ENCODE measurements at regions not wholly inside any gene's neighbourhood (a gene's known extent, or its start where the extent isn't known, plus 50 kb on each side); places are given as distances from the start of the nearest gene placed in this dataset.
A peak's percentile ranks its signal among the peaks of the same experiment; 100 is the strongest.

- TF ChIP-seq NR2C2 (CRISPR knock-in tag; IDR thresholded peaks at IDR 0.05; ENCODE audit: borderline replicate concordance) (no peak), ELF3 (CRISPR knock-in tag; IDR thresholded peaks at IDR 0.05) (peak; percentile 67), THYN1 (CRISPR knock-in tag; IDR thresholded peaks at IDR 0.05; ENCODE audit: borderline replicate concordance, low read depth) (no peak), ONECUT2 (CRISPR knock-in tag; IDR thresholded peaks at IDR 0.05) (no peak), SP1 (IDR thresholded peaks at IDR 0.05) (no peak), SP1 (CRISPR knock-in tag; IDR thresholded peaks at IDR 0.05) (no peak), RXRB (CRISPR knock-in tag; IDR thresholded peaks at IDR 0.05; ENCODE audit: borderline replicate concordance) (0 out of 2 replicates have a peak, but pooled peaks have one; percentile 22), DRAP1 (CRISPR knock-in tag; IDR thresholded peaks at IDR 0.05) (0 out of 2 replicates have a peak, but pooled peaks have one; percentile 14), NR3C1 (CRISPR knock-in tag; IDR thresholded peaks at IDR 0.05) (no peak), MEIS2 (CRISPR knock-in tag; IDR thresholded peaks at IDR 0.05) (peak; percentile 49; the same call in 1 of the 2 replicates), TBX2 (CRISPR knock-in tag; IDR thresholded peaks at IDR 0.05; ENCODE audit: borderline replicate concordance) (peak; percentile 71), EP300 (IDR thresholded peaks at IDR 0.05; ENCODE audit: low read depth in 2 of 2, low read length in 2 of 2) (0 out of 4 replicates have a peak, but pooled peaks of 1 of the 2 experiments have one; percentile 33), EP300 (CRISPR knock-in tag; IDR thresholded peaks at IDR 0.05; ENCODE audit: borderline replicate concordance) (no peak), ZNF562 (CRISPR knock-in tag; IDR thresholded peaks at IDR 0.05; ENCODE audit: borderline replicate concordance) (no peak), MAX (IDR thresholded peaks at IDR 0.05) (no peak), ARID4A (CRISPR knock-in tag; IDR thresholded peaks at IDR 0.05; ENCODE audit: borderline replicate concordance) (peak; percentile 24; the same call in 1 of the 2 replicates), DMTF1 (CRISPR knock-in tag; IDR thresholded peaks at IDR 0.05) (no peak), ZSCAN9 (CRISPR knock-in tag; IDR thresholded peaks at IDR 0.05; ENCODE audit: borderline replicate concordance) (peak; percentile 100), KDM5B (CRISPR knock-in tag; IDR thresholded peaks at IDR 0.05; ENCODE audit: borderline replicate concordance) (0 out of 2 replicates have a peak, but pooled peaks have one; percentile 9), ZNF710 (CRISPR knock-in tag; IDR thresholded peaks at IDR 0.05; ENCODE audit: borderline replicate concordance) (peak; percentile 95)
Measured at GRCh38 chr5:173794901-173795416, 93.2 kb upstream of the CPEB4 start (continued).

Measured in HepG2 (cell line).